Spleen (tissue), 11 donors: ENCODE measurements at regions not wholly inside any gene's neighbourhood (a gene's known extent, or its start where the extent isn't known, plus 50 kb on each side); places are given as distances from the start of the nearest gene placed in this dataset.
A peak's percentile ranks its signal among the peaks of the same experiment; 100 is the strongest.

Source experiments
- DNase-seq: peaks from one replicate; pipeline ENCODE4 v3.0.0-alpha.2; 2020
- H3K27ac ChIP-seq, 8 donors: fragments of 200-600 bp; sonication (generic) in 7 of 8; 1 replicate in 4 of 8; 2 replicates in 4 of 8; pipeline versions ENCODE4 v1.5.0 to v1.8.0; 2016 to 2021; ENCODE audit warnings: inconsistent platforms in 4 of 8, mild to moderate bottlenecking in 4 of 8, moderate library complexity in 1 of 8
- H3K27me3 ChIP-seq, 7 donors: fragments of 200-600 bp; sonication (generic) in 6 of 7; replicated peaks in 1 of 7; 1 replicate in 4 of 7; 2 replicates in 3 of 7; pipeline versions ENCODE4 v1.5.0 to v1.8.0; 2016 to 2021; ENCODE audit warnings: inconsistent platforms in 3 of 7, mild to moderate bottlenecking in 1 of 7
- H3K36me3 ChIP-seq, 6 donors: fragments of 200-600 bp; sonication (generic) in 5 of 6; 1 replicate in 4 of 6; 2 replicates in 2 of 6; pipeline versions ENCODE4 v1.5.0 to v1.8.0; 2016 to 2021; ENCODE audit warnings: inconsistent platforms in 2 of 6
- H3K4me1 ChIP-seq, 6 donors: fragments of 200-600 bp; sonication (generic) in 5 of 6; 1 replicate in 3 of 6; 2 replicates in 3 of 6; pipeline versions ENCODE4 v1.5.0 to v1.8.0; 2016 to 2021; ENCODE audit warnings: inconsistent platforms in 3 of 6
- H3K4me3 ChIP-seq, 8 donors: fragments of 200-600 bp; sonication (generic) in 7 of 8; 1 replicate in 4 of 8; 2 replicates in 4 of 8; pipeline versions ENCODE4 v1.5.0 to v1.8.0; 2016 to 2021; ENCODE audit warnings: inconsistent platforms in 4 of 8, mild to moderate bottlenecking in 4 of 8, moderate library complexity in 2 of 8
- H3K9me3 ChIP-seq, 8 donors: fragments of 200-600 bp; sonication (generic) in 7 of 8; 1 replicate in 4 of 8; 2 replicates in 4 of 8; pipeline versions ENCODE4 v1.5.0 to v1.8.0; 2016 to 2021; ENCODE audit warnings: inconsistent platforms in 4 of 8
- POLR2A ChIP-seq, 3 donors: fragments of 450-650 bp; IDR thresholded peaks; one replicate each; pipeline ENCODE4 v1.5.1; 2017; ENCODE audit warnings: antibody characterized with exemption in 3 of 3, mild to moderate bottlenecking in 1 of 3
- POLR2AphosphoS5 ChIP-seq, 3 donors: sonication (generic); formaldehyde crosslinking; IDR thresholded peaks; one replicate each; pipeline ENCODE4 v1.5.1; 2017; ENCODE audit warnings: antibody characterized with exemption in 3 of 3
- WGBS, 5 donors: extraction: QIAGEN DNeasy Blood & Tissue Kit in 3 of 5; methylation state at CpG; one replicate each; pipeline versions ENCODE4 v1.1.5 to v1.1.7; 2013 to 2018; 5-methylcytosine and 5-hydroxymethylcytosine counted together
- intact Hi-C: fragments of 100-400 bp; cut with DNase I; formaldehyde crosslinking; loops from one replicate; pipeline ENCODE4 v1.15.0; 2023; ENCODE audit warnings: low total_unique reads
- TF ChIP-seq, protein P1 (sequence below), 11 experiments: fragments of 200-600 bp in 7 of 11; fragments of 450-650 bp in 4 of 11; sonication (generic) in 4 of 11; IDR thresholded peaks in 8 of 11; conservative IDR thresholded peaks in 3 of 11; 1 replicate in 7 of 11; 2 replicates in 4 of 11; pipeline versions ENCODE4 v1.4.0 to v1.8.0; 2016 to 2021; ENCODE audit warnings: antibody characterized with exemption in 11 of 11, inconsistent platforms in 4 of 11, mild to moderate bottlenecking in 1 of 11
- donor health status: healthy with polysubstance abuse.
- donor health status: DM: no; HTN: no; CAD: no; lungs with moderate emphysema.
- donor health status: DM: no; HTN: no; CAD: no.
- donor health status: Bipolar disorder and iron deficiency.
- donor health status: healthy.
- donor health status: DM: no; HTN: no; CAD: no.
- donor health status: DM: yes; HTN: yes; CAD: no.

DNA sequence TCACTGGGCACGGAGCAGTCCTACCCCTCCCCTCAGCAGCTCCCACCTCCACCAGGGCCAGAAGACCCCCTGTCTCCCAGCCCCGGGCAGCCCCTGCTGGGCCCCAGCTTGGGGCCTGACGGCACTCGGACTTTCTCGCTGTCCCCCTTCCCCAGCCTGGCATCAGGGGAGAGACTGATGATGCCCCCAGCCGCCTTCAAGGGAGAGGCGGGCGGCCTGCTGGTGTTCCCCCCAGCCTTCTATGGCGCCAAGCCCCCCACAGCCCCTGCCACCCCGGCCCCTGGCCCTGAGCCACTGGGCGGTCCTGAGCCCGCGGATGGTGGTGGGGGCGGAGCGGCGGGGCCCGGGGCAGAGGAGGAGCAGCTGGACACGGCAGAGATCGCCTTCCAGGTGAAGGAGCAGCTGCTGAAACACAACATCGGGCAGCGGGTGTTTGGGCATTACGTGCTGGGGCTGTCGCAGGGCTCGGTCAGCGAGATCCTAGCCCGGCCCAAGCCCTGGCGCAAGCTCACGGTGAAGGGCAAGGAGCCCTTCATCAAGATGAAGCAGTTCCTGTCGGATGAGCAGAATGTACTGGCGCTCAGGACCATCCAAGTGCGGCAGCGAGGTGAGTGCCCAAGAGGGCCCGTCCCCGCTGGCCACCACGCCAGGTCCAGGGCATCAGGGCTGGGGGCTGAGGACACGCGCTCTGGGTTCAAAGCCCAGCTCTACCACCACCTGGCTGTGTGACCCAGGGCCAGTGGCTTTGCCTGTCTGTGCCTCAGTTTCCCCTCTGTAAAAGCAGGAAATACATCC is 58.6 kb downstream of the PHETA1 start:
- intact Hi-C loops = loop anchor here (5.0 kb wide), 1 partner anchor 373 kb away; no protein-coding TSS in a partner anchor
- H3K4me1 ChIP-seq = peaks cover 0 to 18% (median 2%) of the 10 kb centered on the region in 6 donors
- H3K36me3 ChIP-seq = no peaks in the 10 kb centered on the region
- H3K9me3 ChIP-seq = peaks cover under 1 to 33% (median 22%) of the 10 kb centered on the region in 8 donors
- 76 to 93% (median 88%) methylated on average over 19 to 37 of the region's 37 CpGs for WGBS, 5 donors
- H3K27me3 ChIP-seq = peaks cover 0 to 34% (median 0%) of the 10 kb centered on the region in 7 donors
- TF ChIP-seq POLR2AphosphoS5 (IDR thresholded peaks at IDR 0.05) (no peak), POLR2A (IDR thresholded peaks at IDR 0.05) (no peak)
- TF ChIP-seq, protein P1, sequence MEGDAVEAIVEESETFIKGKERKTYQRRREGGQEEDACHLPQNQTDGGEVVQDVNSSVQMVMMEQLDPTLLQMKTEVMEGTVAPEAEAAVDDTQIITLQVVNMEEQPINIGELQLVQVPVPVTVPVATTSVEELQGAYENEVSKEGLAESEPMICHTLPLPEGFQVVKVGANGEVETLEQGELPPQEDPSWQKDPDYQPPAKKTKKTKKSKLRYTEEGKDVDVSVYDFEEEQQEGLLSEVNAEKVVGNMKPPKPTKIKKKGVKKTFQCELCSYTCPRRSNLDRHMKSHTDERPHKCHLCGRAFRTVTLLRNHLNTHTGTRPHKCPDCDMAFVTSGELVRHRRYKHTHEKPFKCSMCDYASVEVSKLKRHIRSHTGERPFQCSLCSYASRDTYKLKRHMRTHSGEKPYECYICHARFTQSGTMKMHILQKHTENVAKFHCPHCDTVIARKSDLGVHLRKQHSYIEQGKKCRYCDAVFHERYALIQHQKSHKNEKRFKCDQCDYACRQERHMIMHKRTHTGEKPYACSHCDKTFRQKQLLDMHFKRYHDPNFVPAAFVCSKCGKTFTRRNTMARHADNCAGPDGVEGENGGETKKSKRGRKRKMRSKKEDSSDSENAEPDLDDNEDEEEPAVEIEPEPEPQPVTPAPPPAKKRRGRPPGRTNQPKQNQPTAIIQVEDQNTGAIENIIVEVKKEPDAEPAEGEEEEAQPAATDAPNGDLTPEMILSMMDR (IDR thresholded peaks at IDR 0.05 in 8 of 11, conservative IDR thresholded peaks at IDR 0.05 in 3 of 11) = no peak
- DNase-seq = no peak
- no peak overlapping the region for H3K27ac ChIP-seq
- H3K4me3 ChIP-seq = no peak overlapping the region

DNA sequence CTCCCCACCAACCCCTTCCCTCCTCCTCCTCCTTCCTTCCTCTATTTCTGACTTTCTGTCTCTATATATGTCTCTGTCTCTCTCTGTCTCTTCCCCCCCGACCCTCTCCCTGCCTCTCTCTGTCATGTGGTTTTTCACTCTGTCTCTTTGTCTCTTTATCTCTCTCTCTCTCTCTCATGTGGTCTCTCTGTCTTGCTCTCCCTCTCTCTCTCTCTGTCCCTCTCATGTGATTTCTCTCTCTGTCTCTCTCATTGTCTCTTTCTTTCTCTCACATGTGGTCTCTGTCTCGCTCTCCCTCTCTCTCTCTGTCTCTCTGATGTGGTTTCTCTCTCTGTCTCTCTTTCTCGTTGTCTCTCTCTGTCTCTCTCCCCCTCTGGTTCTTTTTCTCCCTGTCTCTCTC is 59.3 kb downstream of the PHETA1 start:
- peaks cover 0 to 18% (median 2%) of the 10 kb centered on the region in 6 donors for H3K4me1 ChIP-seq
- H3K27ac ChIP-seq = no peak overlapping the region
- H3K4me3 ChIP-seq = no peak overlapping the region
- TF ChIP-seq, protein P1 (IDR thresholded peaks at IDR 0.05 in 8 of 11, conservative IDR thresholded peaks at IDR 0.05 in 3 of 11) = no peak
- TF ChIP-seq POLR2A (IDR thresholded peaks at IDR 0.05) (no peak), POLR2AphosphoS5 (IDR thresholded peaks at IDR 0.05) (no peak)
- intact Hi-C loops = no loop called here
- DNase-seq = no peak
- H3K36me3 ChIP-seq = no peaks in the 10 kb centered on the region
- 13 to 31% (median 20%) methylated on average over 2 to 3 of the region's 3 CpGs for WGBS, 5 donors
- peaks cover 0 to 30% (median 0%) of the 10 kb centered on the region in 7 donors for H3K27me3 ChIP-seq
- H3K9me3 ChIP-seq = peaks cover 8 to 40% (median 29%) of the 10 kb centered on the region in 8 donors

DNA sequence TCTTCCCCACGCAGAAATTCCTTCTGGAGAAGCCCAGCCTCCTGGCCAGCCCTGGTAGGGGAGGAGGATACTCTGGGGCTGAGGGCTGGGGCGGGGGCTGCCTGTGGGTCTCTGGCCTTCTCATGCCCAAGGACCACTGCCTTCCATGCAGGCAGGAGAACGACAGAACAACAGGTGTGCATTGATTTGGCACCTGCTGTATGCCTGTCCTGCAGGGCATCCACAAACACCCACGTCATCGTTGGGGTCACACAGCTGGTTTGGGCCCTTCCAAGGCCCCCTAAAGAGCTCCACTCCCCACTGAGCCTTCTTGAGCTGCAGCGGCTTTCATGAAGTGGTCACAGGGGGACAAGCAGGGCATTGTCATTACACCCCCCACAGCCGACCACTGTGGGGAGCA is 60.4 kb downstream of the PHETA1 start:
- no peak overlapping the region for H3K4me3 ChIP-seq
- H3K9me3 ChIP-seq = peaks cover 10 to 51% (median 40%) of the 10 kb centered on the region in 8 donors
- TF ChIP-seq POLR2A (IDR thresholded peaks at IDR 0.05) = no peak
- TF ChIP-seq, protein P1 (IDR thresholded peaks at IDR 0.05 in 8 of 11, conservative IDR thresholded peaks at IDR 0.05 in 3 of 11) = no peak
- no peak for TF ChIP-seq POLR2AphosphoS5 (IDR thresholded peaks at IDR 0.05)
- no peak for DNase-seq
- peaks cover 0 to 19% (median 0%) of the 10 kb centered on the region in 7 donors for H3K27me3 ChIP-seq
- peaks cover 0 to 10% (median 0%) of the 10 kb centered on the region in 6 donors for H3K4me1 ChIP-seq
- no peak overlapping the region for H3K27ac ChIP-seq
- WGBS, 5 donors = 82 to 90% (median 86%) methylated on average over 4 to 7 of the region's 7 CpGs
- intact Hi-C loops = no loop called here
- H3K36me3 ChIP-seq = no peaks in the 10 kb centered on the region

DNA sequence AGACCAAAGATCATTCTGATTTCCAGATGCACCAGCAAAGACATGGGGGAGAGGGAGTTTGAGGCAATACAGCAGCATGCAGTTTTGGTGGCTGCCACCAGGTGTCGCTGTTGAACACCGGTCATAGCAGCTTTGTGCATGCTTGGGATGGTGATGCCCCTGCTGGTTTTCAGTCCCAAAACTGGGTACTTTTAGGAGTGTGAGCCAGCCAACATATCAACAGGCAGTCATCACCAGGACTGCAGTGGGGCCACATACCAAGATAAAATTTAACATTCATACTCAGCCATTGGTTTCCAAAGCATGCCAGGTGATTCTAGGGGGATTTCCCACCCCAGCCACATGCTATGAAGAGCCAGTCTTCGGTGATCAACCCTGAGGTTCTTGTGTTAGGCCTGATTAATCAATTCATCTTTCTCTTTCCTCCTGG is 64.2 kb downstream of the PHETA1 start:
- DNase-seq = no peak
- H3K27me3 ChIP-seq = no peaks in the 10 kb centered on the region
- intact Hi-C loops = no loop called here
- WGBS, 5 donors = 44 to 60% (median 48%) methylated on average over 3 of the region's 3 CpGs
- no peak for TF ChIP-seq POLR2A (IDR thresholded peaks at IDR 0.05)
- TF ChIP-seq, protein P1 (IDR thresholded peaks at IDR 0.05 in 8 of 11, conservative IDR thresholded peaks at IDR 0.05 in 3 of 11) = peak in 8 of 11 experiments; percentile 6 to 60 (median 41)
- H3K4me3 ChIP-seq = no peak overlapping the region
- H3K4me1 ChIP-seq = peaks cover 0 to 6% (median 0%) of the 10 kb centered on the region in 6 donors
- no peak overlapping the region for H3K27ac ChIP-seq
- H3K36me3 ChIP-seq = no peaks in the 10 kb centered on the region
- H3K9me3 ChIP-seq = peaks cover 10 to 58% (median 43%) of the 10 kb centered on the region in 8 donors
